ENCODE measurements at regions not wholly inside any gene's neighbourhood (a gene's known extent, or its start where the extent isn't known, plus 50 kb on each side); places are given as distances from the start of the nearest gene placed in this dataset.

DNA sequence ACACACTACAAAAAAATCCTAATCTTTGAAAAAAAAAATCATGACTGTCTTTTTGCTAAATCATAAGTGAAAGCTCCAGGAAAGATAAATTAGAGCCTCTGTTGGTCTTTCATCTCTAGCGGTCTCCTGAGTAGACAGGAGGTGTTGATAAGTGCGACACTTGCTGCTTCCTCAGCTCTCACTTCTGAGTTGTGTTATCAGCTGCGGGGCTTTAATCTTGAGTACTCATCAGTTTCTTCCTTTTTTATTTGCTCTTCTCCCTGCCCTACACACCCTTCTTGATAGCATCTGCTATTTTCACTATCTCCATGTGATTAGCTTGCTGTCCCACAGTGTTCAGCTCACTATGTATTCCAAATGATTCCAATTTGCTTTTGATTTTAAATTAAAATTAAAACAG is 1449.2 kb downstream of the C4orf33 start:
- TF ChIP-seq, protein P1, sequence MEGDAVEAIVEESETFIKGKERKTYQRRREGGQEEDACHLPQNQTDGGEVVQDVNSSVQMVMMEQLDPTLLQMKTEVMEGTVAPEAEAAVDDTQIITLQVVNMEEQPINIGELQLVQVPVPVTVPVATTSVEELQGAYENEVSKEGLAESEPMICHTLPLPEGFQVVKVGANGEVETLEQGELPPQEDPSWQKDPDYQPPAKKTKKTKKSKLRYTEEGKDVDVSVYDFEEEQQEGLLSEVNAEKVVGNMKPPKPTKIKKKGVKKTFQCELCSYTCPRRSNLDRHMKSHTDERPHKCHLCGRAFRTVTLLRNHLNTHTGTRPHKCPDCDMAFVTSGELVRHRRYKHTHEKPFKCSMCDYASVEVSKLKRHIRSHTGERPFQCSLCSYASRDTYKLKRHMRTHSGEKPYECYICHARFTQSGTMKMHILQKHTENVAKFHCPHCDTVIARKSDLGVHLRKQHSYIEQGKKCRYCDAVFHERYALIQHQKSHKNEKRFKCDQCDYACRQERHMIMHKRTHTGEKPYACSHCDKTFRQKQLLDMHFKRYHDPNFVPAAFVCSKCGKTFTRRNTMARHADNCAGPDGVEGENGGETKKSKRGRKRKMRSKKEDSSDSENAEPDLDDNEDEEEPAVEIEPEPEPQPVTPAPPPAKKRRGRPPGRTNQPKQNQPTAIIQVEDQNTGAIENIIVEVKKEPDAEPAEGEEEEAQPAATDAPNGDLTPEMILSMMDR (IDR thresholded peaks at IDR 0.05), result no peak
- TF ChIP-seq POLR2A (IDR thresholded peaks at IDR 0.05), result no peak
